NCI-H446 treated with DMSO at 0.1 percent for 48 hours (cell line): ENCODE measurements at regions not wholly inside any gene's neighbourhood (a gene's known extent, or its start where the extent isn't known, plus 50 kb on each side); places are given as distances from the start of the nearest gene placed in this dataset.

Experiments used
- DNase-seq: peaks from one replicate; lab custom pipeline; 2025; lab: John Stamatoyannopoulos, UW

GRCh38 chr10:85225311-85225710 is 896.9 kb downstream of the CCSER2 start:
- DNase-seq, result no peak

DNA sequence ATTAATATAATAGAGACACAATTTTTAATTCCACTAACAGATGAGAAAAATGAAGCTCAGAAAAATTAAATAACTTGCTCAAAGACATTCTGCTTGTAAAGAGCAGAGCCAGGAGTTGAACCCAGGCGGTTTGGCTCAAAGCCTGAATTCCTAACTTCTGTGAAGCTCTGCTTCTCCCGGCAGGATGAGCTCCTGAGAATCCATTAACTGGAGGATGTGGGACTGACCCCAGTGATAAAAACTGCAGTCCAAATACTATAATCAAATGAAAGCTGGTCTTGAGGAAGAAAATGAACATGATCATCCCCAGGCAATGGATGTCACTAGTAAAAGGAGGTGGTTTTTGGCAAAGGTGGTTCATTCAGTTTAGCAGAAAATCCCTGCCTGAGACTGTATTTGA is 898.2 kb downstream of the CCSER2 start:
- no peak for DNase-seq

DNA sequence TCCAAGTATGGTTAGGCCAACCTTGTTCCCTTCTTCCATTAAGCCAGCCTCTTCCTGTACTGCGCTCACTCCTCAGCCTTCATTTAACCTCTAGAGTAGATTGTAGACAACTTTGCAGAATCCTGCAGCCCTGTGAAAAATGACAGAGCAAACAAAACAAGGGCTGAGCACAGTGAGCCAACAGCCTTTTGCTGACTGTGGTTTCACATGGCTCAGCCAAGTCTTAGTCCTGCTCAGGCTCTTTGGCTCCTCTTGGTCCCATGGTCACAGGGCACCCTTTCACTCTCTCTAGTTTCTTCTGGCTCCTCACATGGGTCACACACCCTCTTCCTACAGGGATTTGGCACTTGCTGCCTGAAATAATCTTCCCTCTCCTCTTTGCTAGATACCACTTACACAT is 900.3 kb downstream of the CCSER2 start:
- DNase-seq, result no peak

GRCh38 chr10:85231534-85232270 is 903.3 kb downstream of the CCSER2 start:
- DNase-seq, result no peak

DNA sequence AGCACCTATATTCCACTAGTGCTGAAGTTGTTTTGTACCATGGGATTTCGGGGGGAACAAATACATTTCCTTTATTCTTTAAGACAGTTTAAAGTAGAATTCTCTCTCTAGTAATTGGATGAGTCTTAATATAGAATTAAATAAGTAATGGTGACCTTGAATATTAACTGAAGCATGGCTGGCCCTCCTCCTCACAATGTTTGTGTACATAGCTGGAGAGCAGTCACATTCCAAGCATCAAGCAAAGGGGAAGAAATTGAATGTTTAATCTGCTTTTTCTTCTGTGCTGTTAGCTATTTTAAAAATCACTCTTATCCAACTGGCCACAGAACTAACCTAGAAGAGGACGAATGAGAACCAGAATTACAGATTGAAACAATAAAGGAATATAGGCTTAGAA is 906.9 kb downstream of the CCSER2 start:
- no peak for DNase-seq

DNA sequence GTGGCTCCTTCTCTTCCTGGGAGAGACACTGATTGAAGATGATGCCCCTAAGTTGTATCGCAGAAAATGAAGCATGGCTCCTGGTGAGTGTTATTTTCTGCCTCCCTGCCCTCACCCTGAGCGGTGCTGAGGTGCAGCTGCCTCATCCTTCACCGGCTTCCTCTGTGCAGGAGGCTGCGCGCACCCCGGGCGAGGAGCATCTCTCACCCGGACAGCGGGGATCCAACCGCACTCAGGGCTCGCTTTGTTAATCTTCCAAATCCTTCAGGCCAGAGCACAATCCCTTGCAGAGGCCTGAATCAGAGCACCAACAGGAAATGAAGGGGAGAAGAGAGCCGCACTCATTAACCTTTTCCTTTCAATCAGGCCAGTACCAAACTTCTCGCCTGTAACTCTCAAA is 910.3 kb downstream of the CCSER2 start:
- DNase-seq, result no peak

GRCh38 chr10:85250304-85250703 is 921.9 kb downstream of the CCSER2 start:
- DNase-seq, result no peak

GRCh38 chr10:85256481-85256880 is 928.1 kb downstream of the CCSER2 start:
- no peak for DNase-seq

- no peak for DNase-seq
Observed at GRCh38 chr10:85259908-85260307, 931.5 kb downstream of the CCSER2 start.

DNA sequence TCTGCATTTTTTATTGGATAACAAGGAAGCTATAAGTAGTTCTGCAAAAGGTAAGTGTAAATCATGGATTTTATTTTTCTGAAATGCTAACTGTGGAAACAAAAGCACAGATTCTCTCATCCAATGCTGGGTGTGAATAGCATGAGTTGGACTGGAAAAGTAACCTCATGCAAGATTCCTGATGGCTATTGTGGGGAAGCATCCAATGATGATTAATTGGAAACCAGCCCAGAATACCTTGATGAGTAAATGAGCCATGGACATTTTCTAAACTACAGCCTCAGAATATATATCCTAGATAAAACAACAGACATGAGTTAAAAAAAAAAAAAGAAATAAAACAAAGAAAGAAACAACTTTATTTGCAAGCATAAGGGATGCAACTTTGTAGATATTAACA is 934.6 kb downstream of the CCSER2 start:
- DNase-seq, result no peak

- no peak for DNase-seq
Observed at GRCh38 chr10:85265121-85265520, 936.7 kb downstream of the CCSER2 start.

DNA sequence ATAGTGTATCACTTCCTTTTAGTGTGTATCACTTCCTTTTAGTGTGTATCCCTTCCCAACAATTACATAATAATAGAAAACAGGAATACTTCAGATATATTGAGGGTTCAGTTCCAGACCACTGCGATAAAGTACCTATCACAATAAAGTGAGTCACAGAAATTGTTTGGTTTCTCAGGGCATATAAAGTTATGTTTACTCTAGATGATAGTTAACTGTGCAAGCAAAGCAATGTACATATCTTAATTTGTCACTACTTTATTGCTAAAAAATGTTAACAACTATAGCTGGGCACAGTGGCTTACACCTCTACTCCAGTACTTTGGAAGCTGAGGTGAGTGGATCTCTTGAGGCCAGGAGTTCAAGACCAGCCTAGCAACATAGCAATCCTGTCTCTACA is 938.4 kb downstream of the CCSER2 start:
- no peak for DNase-seq

DNA sequence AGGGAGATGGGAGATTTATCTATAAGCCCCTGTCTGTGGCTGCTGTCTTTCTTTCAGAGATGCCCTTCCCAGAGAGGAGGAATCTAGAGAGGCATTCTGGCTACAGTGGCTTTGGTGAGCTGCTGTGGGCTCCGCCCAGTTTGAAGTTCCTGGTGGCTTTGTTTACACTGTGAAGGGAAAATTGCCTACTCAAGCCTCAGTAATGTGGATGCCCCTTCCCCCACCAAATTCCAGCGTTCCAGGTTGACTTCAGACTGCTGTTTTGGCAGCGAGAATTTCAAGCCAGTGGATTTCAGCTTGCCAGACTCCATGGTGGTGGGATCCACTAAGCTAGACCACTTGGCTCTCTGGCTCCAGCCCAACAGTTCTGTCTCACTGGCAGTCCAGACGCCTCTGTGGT is 951.6 kb downstream of the CCSER2 start:
- no peak for DNase-seq

- no peak for DNase-seq
Observed at GRCh38 chr10:85284778-85285770, 956.7 kb downstream of the CCSER2 start.

DNA sequence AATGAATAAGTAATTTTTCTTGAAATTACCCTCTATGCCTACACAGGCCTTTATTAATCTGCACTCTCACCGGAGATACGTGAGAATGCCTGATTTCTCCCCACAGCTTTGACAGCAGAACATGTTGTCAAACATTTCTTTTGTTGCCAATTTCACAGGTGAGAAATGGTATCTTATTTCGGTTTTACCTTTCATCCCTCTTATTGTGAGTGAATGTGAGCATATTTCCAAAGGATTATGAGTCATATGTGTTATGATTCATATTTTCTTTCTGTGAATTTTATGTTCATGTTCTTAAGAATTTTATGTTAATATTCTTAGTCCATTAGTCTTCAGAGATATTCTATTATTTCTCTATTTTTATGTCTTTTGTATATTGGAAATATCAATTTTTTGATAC is 965.1 kb downstream of the CCSER2 start:
- no peak for DNase-seq

- no peak for DNase-seq
Observed at GRCh38 chr10:85311613-85312337, 983.4 kb downstream of the CCSER2 start.

- no peak for DNase-seq
Observed at GRCh38 chr10:85315657-85316056, 987.3 kb downstream of the CCSER2 start.

- no peak for DNase-seq
Observed at GRCh38 chr10:85316276-85316675, 987.9 kb downstream of the CCSER2 start.

DNA sequence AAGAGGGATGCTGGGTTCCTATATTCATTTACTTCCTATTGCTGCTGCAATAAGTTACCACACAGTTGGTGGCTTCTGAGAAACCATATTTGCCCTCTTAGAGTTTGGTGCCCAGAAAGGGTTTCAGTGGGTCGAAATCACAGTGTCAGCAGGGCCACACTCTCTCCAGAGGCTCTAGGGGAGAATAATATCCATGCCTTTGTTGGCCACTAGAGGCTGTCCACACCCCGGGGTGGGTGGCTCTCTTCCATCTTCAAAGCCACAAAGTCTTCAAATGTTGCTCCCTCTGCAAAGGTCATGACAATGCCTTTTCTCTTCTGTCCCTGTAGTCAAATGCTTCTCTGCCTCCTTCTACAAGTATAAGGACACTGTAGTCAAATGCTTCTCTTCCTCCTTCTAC is 989.4 kb downstream of the CCSER2 start:
- DNase-seq, result no peak

- no peak for DNase-seq
Observed at GRCh38 chr10:85318809-85319807, 990.7 kb downstream of the CCSER2 start.

DNA sequence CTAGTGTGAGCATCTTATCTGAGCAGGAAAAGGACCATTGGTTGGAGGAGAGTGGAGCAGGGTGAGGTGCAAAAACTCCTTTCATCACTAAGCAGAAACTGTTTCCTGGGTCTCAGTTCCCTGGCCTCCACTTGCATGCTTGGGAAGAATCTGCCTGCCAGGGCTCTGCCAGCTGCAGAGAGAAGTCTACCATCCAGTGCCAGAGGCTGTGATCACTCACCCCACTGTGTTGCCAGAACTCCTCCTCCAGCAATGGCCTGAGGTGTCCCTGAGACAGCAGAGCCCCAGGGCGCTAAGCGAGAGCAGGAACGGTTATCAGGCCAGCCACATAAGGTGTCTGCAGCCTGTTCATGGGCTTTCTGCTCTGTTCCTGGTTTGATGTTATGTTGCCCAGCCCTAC is 991.4 kb downstream of the CCSER2 start:
- no peak for DNase-seq
